AG09309 (cell line): ENCODE measurements at regions not wholly inside any gene's neighbourhood (a gene's known extent, or its start where the extent isn't known, plus 50 kb on each side); places are given as distances from the start of the nearest gene placed in this dataset.

Experiments used
- DNase-seq: peaks from one replicate; pipeline ENCODE4 v3.0.0-alpha.2; 2010; ENCODE audit warnings: low read depth
- H3K4me3 ChIP-seq: 2 replicates; pipeline ENCODE4 v1.5.1; 2011; ENCODE audit warnings: mild to moderate bottlenecking, low read depth, low read length, moderate library complexity; ENCODE audit not compliant: control insufficient read depth
- CTCF ChIP-seq: IDR thresholded peaks from 2 replicates; pipeline ENCODE4 v1.5.1; 2011; ENCODE audit warnings: mild to moderate bottlenecking, low read depth, low read length, inconsistent platforms; ENCODE audit not compliant: insufficient read depth, control insufficient read depth; ENCODE audit errors: missing control alignments

GRCh38 chr6:137981758-137982157 is 114.7 kb downstream of the TNFAIP3 start:
- H3K4me3 ChIP-seq = no peak overlapping the region
- no peak for TF ChIP-seq CTCF
- DNase-seq = no peak

DNA sequence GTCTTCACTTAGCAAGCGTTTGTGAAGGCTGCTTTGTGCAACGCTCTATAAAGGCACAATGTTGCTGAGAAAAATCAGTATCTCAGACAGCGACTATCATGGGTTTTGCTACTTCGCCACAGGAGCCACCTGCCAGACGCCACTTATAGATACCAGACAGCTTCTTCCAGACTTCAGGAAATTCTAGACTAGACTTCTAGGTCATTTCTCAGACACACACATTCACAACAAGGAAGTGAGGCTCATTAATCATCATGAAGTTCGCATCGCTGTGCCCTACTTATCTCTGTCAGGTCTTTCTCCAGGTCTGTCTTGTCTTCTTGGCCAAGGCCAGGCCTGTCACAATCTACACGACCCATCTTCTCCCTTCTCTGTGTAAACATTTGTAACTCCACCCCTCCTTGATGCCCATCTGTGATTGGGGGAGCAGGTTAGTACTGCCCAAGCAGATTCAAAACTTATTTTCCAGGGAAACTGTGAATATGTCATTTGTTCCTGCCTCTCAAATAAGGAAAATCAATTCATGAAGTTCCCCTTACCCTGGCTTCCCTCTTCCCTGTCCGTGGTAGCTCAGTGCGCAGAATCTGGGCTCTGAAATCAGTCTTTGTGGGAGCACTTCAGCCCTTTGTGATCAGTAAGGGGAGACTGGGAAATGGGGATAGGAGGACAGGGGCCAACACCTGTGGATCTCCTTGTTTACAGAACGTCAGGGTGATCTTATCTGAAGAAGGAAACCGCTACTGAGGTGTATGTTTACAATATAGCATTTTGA is 115.5 kb downstream of the TNFAIP3 start:
- DNase-seq = no peak
- TF ChIP-seq CTCF = no peak
- H3K4me3 ChIP-seq = no peak overlapping the region

GRCh38 chr6:137983269-137983668 is 116.2 kb downstream of the TNFAIP3 start:
- TF ChIP-seq CTCF = no peak
- H3K4me3 ChIP-seq = no peak overlapping the region
- no peak for DNase-seq

- no peak for TF ChIP-seq CTCF
- no peak for DNase-seq
- H3K4me3 ChIP-seq = no peak overlapping the region
These were observed 117.6 kb downstream of the PERP start for GRCh38 chr6:137989664-137990063.

GRCh38 chr6:137995371-137995770 is 111.8 kb downstream of the PERP start:
- no peak for TF ChIP-seq CTCF
- no peak for DNase-seq

DNA sequence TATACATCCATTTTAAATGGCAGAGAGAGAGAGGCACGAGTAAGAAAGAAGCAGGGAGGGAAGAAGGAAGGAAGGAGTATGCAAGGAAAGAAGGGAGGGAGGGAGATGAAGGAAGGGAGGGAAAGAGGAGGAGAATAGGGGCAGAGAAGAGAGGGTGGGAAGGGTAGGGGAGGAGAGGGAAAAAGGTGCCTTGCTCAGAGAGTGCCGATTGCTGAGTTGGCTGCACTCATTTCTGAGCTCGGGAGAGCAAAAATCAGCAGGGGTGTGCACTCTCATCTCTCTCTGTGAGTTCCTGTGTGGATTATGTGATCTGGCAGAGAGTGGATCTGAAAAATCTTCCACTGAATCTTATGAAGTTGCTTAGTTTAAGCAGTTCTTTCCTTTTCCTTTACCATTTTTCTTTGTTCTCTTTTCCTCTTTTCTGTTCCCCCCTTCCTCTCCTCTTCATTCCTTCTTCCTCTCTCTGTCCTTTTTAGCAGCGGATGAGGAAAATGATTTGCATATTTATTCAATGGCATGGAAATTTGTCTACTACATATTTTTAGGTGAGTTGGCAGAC is 108.7 kb downstream of the PERP start:
- TF ChIP-seq CTCF = no peak
- H3K4me3 ChIP-seq = no peak overlapping the region
- DNase-seq = no peak

More at GRCh38 chr6:137995371-137995770, 111.8 kb downstream of the PERP start:
- H3K4me3 ChIP-seq = no peak overlapping the region
